ENCODE measurements at regions not wholly inside any gene's neighbourhood (a gene's known extent, or its start where the extent isn't known, plus 50 kb on each side); places are given as distances from the start of the nearest gene placed in this dataset.

GRCh38 chr1:194026422-194026821 lies 840.0 kb upstream of the B3GALT2 start:
- Histone ChIP-seq H3K9me3 (replicated peaks; ENCODE audit: control insufficient read depth, insufficient read depth, low read length) (no peaks in the 10 kb centered on the region), H3K36me3 (ENCODE audit: control insufficient read depth in 2 of 2, insufficient read depth in 2 of 2, low read length in 1 of 2) (no peaks in the 10 kb centered on the region), H3K9ac (ENCODE audit: control insufficient read depth, insufficient read depth, low read length) (no peak overlapping the region), H3K79me2 (ENCODE audit: control insufficient read depth, insufficient read depth, low read length) (no peaks in the 10 kb centered on the region), H3K4me2 (ENCODE audit: control insufficient read depth, insufficient read depth) (no peak overlapping the region), H2AFZ (ENCODE audit: control insufficient read depth, low read depth, low read length) (no peak overlapping the region), H3K4me3 (no peak overlapping the region), H3K27me3 (replicated peaks in 1 of 2; ENCODE audit: control insufficient read depth in 2 of 2, insufficient read depth in 2 of 2, low read length in 1 of 2) (no peaks in the 10 kb centered on the region), H3K27ac (ENCODE audit: control insufficient read depth, insufficient read depth) (no peak overlapping the region), H3K4me1 (ENCODE audit: control insufficient read depth, insufficient read depth, low read length) (no peaks in the 10 kb centered on the region), H4K20me1 (ENCODE audit: control insufficient read depth, insufficient read depth) (no peaks in the 10 kb centered on the region)
- DNase-seq (ENCODE audit: low read depth, low spot score) (no peak), FAIRE-seq (no peak), ATAC-seq (no peak)
- CTCF ChIA-PET = no interaction called here
- in situ Hi-C loops (cut with MboI) = no loop called here
- TF ChIP-seq USF2 (IDR thresholded peaks at IDR 0.05; ENCODE audit: borderline replicate concordance, low read depth, low read length) (no peak), SUPT20H (IDR thresholded peaks at IDR 0.05; ENCODE audit: borderline replicate concordance, control insufficient read depth, low read depth, low read length) (no peak), BMI1 (IDR thresholded peaks at IDR 0.05; ENCODE audit: borderline replicate concordance) (no peak), REST (IDR thresholded peaks at IDR 0.05; ENCODE audit: low read depth, low read length) (no peak), IKZF1 (conservative IDR thresholded peaks at IDR 0.05) (no peak), CBX3 (IDR thresholded peaks at IDR 0.05; ENCODE audit: borderline replicate concordance, low read depth) (no peak), YY1 (IDR thresholded peaks at IDR 0.05; ENCODE audit: low read depth, low read length) (no peak), BACH1 (IDR thresholded peaks at IDR 0.05; ENCODE audit: borderline replicate concordance) (no peak), SMAD5 (IDR thresholded peaks at IDR 0.05; ENCODE audit: low read depth) (no peak)
- 17% methylated on average over 3 of the region's 3 CpGs for WGBS (ENCODE audit: insufficient coverage, insufficient replicate concordance, low lambda C conversion rate, missing lambda C conversion rate)
- SMC1A ChIA-PET (ENCODE audit: uncharacterized antibody, unreplicated experiment) = no interaction called here
- intact Hi-C loops (cut with micrococcal nuclease; ENCODE audit: unreplicated experiment) = no loop called here
- RAD21 ChIA-PET (ENCODE audit: unreplicated experiment) = no interaction called here
- BruUV-seq (replicated peaks) = no TSS peak
- POLR2A ChIA-PET = no interaction called here
